GM12891 (cell line): ENCODE measurements at regions not wholly inside any gene's neighbourhood (a gene's known extent, or its start where the extent isn't known, plus 50 kb on each side); places are given as distances from the start of the nearest gene placed in this dataset.

Experiments used
- DNase-seq: peaks from one replicate; pipeline ENCODE4 v3.0.0; 2011; ENCODE audit warnings: low spot score; ENCODE audit not compliant: insufficient read length
- FAIRE-seq: peaks from 2 replicates; lab custom pipeline; 2011; peaks lifted over from hg19 to GRCh38; lab: Jason Lieb, UNC
- PAX5 ChIP-seq: IDR thresholded peaks from 2 replicates; pipeline ENCODE4 v1.6.1; 2011; ENCODE audit warnings: low read length, moderate library complexity, mild to moderate bottlenecking; ENCODE audit not compliant: insufficient read depth, severe bottlenecking
- POLR2A ChIP-seq: IDR thresholded peaks from 2 replicates; pipeline ENCODE4 v1.6.1; 2011; ENCODE audit warnings: low read depth, low read length, control low read depth
- POLR2AphosphoS5 ChIP-seq: IDR thresholded peaks from 2 replicates; pipeline ENCODE4 v1.6.1; 2011; ENCODE audit warnings: low read depth, low read length, control low read depth
- POU2F2 ChIP-seq: IDR thresholded peaks from 2 replicates; pipeline ENCODE4 v1.6.1; 2011; ENCODE audit warnings: low read depth, mild to moderate bottlenecking, control low read depth, low read length, moderate library complexity
- SPI1 ChIP-seq: IDR thresholded peaks from 2 replicates; pipeline ENCODE4 v1.6.1; 2011; ENCODE audit warnings: low read depth, low read length, control low read depth
- TAF1 ChIP-seq: IDR thresholded peaks from 2 replicates; pipeline ENCODE4 v1.6.1; 2011; ENCODE audit warnings: low read depth, low read length, control low read depth

GRCh38 chr3:24582431-24583403 is 88.1 kb upstream of the THRB start:
- FAIRE-seq (no peak), DNase-seq (no peak)

GRCh38 chr3:24586920-24587319 is 92.3 kb upstream of the THRB start:
- no peak for TF ChIP-seq SPI1
- TF ChIP-seq POU2F2: no peak
- FAIRE-seq (no peak), DNase-seq (no peak)

More at GRCh38 chr3:24582431-24583403, 88.1 kb upstream of the THRB start:
- TF ChIP-seq POLR2A (no peak), POLR2AphosphoS5 (no peak), PAX5 (no peak), TAF1 (no peak), POU2F2 (no peak), SPI1 (no peak)

- FAIRE-seq: no peak
Measured at GRCh38 chr3:24588629-24589512, 94.2 kb upstream of the THRB start.

GRCh38 chr3:24589513-24589851 is 94.8 kb upstream of the THRB start:
- TF ChIP-seq POLR2A (no peak), SPI1 (no peak), TAF1 (no peak), PAX5 (no peak), POLR2AphosphoS5 (no peak), POU2F2 (no peak)
- no peak for FAIRE-seq
- DNase-seq: no peak

More at GRCh38 chr3:24588629-24589512, 94.2 kb upstream of the THRB start:
- no peak for DNase-seq
- TF ChIP-seq TAF1: no peak
- TF ChIP-seq POLR2A: no peak
- no peak for TF ChIP-seq POLR2AphosphoS5
- TF ChIP-seq POU2F2: no peak
- TF ChIP-seq SPI1: no peak
- TF ChIP-seq PAX5: no peak

- no peak for TF ChIP-seq PAX5
- TF ChIP-seq POLR2AphosphoS5: no peak
- TF ChIP-seq POLR2A: no peak
- no peak for TF ChIP-seq POU2F2
- DNase-seq (no peak), FAIRE-seq (no peak)
Measured at GRCh38 chr3:24589931-24590880, 95.6 kb upstream of the THRB start.

DNA sequence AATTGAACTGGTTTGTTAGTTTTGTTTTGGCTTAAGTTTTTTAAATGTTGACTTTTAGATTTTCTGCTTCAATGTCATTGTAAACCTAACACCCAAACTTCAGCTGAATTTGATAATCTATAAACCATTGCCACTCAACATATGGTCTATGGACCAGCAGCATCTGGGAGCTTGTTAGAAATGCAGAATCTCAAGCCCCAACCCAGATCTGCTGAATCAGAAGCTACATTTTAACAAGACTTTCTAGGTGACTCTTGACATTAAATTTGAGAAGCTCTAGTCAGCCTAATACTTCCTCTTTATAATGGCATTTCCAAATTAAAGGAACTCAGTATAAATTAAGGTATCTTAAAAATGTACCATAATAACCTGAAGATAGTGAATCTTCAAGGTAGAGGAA is 96.5 kb upstream of the THRB start:
- no peak for FAIRE-seq
- no peak for DNase-seq
- TF ChIP-seq POLR2AphosphoS5 (no peak), PAX5 (no peak), TAF1 (no peak), POU2F2 (no peak), SPI1 (no peak), POLR2A (no peak)

- no peak for TF ChIP-seq PAX5
- no peak for TF ChIP-seq POLR2A
- FAIRE-seq (no peak), DNase-seq (no peak)
Measured at GRCh38 chr3:24591661-24592555, 97.3 kb upstream of the THRB start.

GRCh38 chr3:24594161-24594560 is 99.5 kb upstream of the THRB start:
- TF ChIP-seq POU2F2 (no peak), POLR2AphosphoS5 (no peak), PAX5 (no peak), TAF1 (no peak), SPI1 (no peak), POLR2A (no peak)
- DNase-seq: no peak
- no peak for FAIRE-seq
